ENCODE measurements at regions not wholly inside any gene's neighbourhood (a gene's known extent, or its start where the extent isn't known, plus 50 kb on each side); places are given as distances from the start of the nearest gene placed in this dataset.

DNA sequence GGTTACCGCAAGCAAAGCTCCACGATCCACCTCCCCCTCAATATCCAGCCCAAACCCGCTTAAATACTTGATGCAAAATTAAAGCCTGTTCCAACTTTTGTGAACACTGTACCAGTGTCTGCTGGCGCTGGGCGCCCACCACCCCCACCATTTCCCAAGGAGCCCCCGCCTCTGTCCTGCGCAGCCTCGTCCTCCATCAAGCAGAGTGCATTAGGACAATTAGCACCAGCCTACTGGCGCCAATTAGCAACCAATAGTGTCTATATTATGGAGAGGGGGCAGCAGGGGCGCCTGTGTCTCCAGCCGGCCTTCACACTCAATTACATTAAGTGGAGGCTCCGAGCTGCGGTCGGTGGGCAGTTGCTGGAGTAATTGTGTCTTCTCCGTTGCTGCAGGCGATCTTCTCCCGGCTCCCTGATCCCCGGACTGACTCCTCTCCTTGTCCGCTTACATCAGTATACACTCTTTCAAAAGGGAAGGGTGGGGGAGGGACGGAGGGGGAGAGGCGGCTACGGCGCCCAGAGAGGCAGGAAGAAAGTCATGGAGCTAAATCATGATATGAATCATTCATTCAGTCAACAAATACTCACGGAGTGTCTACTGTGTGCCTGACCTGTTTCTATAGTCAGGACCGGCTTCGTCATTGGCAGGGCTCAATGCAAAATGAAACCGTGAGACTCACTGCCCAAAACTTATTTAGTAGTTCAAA lies 707.3 kb downstream of the MED13L start:
- TF ChIP-seq, protein P1, sequence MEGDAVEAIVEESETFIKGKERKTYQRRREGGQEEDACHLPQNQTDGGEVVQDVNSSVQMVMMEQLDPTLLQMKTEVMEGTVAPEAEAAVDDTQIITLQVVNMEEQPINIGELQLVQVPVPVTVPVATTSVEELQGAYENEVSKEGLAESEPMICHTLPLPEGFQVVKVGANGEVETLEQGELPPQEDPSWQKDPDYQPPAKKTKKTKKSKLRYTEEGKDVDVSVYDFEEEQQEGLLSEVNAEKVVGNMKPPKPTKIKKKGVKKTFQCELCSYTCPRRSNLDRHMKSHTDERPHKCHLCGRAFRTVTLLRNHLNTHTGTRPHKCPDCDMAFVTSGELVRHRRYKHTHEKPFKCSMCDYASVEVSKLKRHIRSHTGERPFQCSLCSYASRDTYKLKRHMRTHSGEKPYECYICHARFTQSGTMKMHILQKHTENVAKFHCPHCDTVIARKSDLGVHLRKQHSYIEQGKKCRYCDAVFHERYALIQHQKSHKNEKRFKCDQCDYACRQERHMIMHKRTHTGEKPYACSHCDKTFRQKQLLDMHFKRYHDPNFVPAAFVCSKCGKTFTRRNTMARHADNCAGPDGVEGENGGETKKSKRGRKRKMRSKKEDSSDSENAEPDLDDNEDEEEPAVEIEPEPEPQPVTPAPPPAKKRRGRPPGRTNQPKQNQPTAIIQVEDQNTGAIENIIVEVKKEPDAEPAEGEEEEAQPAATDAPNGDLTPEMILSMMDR (IDR thresholded peaks at IDR 0.05), result no peak
- no peak overlapping the region for H3K4me3 ChIP-seq
- DNase-seq (ENCODE audit: low spot score), result no peak
- H3K27ac ChIP-seq, result no peak overlapping the region

DNA sequence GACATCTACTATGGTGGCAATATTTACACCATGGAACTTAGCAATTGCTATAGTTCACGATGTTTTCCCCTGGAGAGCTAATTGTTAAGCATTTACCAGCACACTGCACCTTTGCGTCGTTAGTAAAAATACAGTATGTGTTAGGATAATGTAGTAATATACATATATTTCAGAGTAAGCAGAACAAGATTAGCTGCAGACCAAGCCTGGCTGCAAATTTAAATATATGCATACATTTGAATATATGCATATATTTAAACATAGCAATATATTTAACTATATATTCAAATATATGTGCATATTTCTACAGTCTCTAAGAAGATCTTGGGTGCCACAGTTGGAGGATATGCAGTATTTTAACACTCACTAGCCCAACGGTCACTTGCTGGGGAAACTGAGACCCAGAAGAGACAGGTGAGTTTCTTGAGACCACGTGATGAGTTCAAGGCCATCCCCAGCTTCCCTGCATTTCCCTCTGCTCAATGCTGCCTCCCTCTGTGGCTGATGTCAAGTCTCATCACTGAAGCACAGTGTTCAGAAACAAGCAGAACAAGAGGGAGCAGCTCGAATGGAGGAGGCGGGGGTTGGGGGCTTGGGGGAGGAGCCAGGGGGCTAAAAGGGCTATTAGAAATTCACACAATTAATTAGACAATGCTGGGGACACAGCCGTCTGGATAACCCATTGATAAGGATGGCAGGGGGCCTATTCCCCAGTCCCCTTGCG lies 708.0 kb downstream of the MED13L start:
- Histone ChIP-seq H3K27ac (no peak overlapping the region), H3K4me3 (no peak overlapping the region)
- DNase-seq (ENCODE audit: low spot score), result no peak
- TF ChIP-seq, protein P1 (IDR thresholded peaks at IDR 0.05), result no peak

DNA sequence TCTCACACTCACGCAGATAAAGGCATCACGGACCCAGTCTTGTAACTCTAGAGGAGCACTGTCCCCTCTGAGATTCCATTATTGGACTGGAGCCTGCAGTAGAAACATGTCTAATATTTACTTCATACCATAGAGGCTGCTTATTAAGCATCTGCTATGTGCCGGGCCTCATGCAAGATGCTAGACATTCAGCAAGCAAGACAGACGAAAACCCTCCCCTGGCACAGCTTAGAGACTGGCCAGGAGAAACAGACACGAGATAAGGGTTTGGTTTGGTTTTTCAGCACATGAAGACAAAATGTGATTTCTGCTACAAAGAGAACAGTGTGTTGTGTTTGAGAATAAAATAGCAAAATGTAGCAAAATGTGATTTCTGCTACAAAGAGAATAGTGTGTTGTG lies 719.2 kb downstream of the MED13L start:
- Histone ChIP-seq H3K4me3 (no peak overlapping the region), H3K27ac (no peak overlapping the region)
- TF ChIP-seq, protein P1 (IDR thresholded peaks at IDR 0.05), result no peak
- no peak for DNase-seq (ENCODE audit: low spot score)

- Histone ChIP-seq H3K4me3 (no peak overlapping the region), H3K27ac (no peak overlapping the region)
- TF ChIP-seq, protein P1 (IDR thresholded peaks at IDR 0.05), result no peak
- no peak for DNase-seq (ENCODE audit: low spot score)
Measured at GRCh38 chr12:115553622-115554021, 723.9 kb downstream of the MED13L start.

GRCh38 chr12:115543269-115543668 lies 734.2 kb downstream of the MED13L start:
- Histone ChIP-seq H3K27ac (no peak overlapping the region), H3K4me3 (no peak overlapping the region)
- TF ChIP-seq, protein P1 (IDR thresholded peaks at IDR 0.05), result no peak
- no peak for DNase-seq (ENCODE audit: low spot score)

GRCh38 chr12:115542656-115543055 lies 734.8 kb downstream of the MED13L start:
- DNase-seq (ENCODE audit: low spot score), result no peak
- H3K27ac ChIP-seq, result no peak overlapping the region
- no peak overlapping the region for H3K4me3 ChIP-seq
- TF ChIP-seq, protein P1 (IDR thresholded peaks at IDR 0.05), result no peak

Measured in coronary artery (tissue), 2 donors.